Gastrocnemius medialis (tissue), 4 donors: ENCODE measurements at regions not wholly inside any gene's neighbourhood (a gene's known extent, or its start where the extent isn't known, plus 50 kb on each side); places are given as distances from the start of the nearest gene placed in this dataset.

Experiments
- CTCF ChIP-seq, 5 experiments: fragments of 450-650 bp in 3 of 5; fragments of 200-600 bp in 2 of 5; sonication (generic) in 2 of 5; IDR thresholded peaks in 4 of 5; conservative IDR thresholded peaks in 1 of 5; 1 replicate in 4 of 5; 2 replicates in 1 of 5; pipeline ENCODE4 v1.5.1; 2016 to 2019; ENCODE audit warnings: antibody characterized with exemption in 5 of 5, mild to moderate bottlenecking in 3 of 5, moderate library complexity in 3 of 5
- POLR2A ChIP-seq, 2 donors: fragments of 450-650 bp; IDR thresholded peaks; one replicate each; pipeline ENCODE4 v1.6.1; 2017; ENCODE audit warnings: antibody characterized with exemption in 2 of 2, mild to moderate bottlenecking in 2 of 2, moderate library complexity in 2 of 2

GRCh38 chr2:20110383-20110782 is 59.0 kb upstream of the LAPTM4A start:
- TF ChIP-seq POLR2A (IDR thresholded peaks at IDR 0.05) (no peak), CTCF (IDR thresholded peaks at IDR 0.05 in 4 of 5, conservative IDR thresholded peaks at IDR 0.05 in 1 of 5) (no peak)
